NAMALWA (cell line): ENCODE measurements at regions not wholly inside any gene's neighbourhood (a gene's known extent, or its start where the extent isn't known, plus 50 kb on each side); places are given as distances from the start of the nearest gene placed in this dataset.

Experiments
- DNase-seq: peaks from one replicate; pipeline ENCODE4 v3.0.0-alpha.2; 2015; ENCODE audit warnings: low spot score

DNA sequence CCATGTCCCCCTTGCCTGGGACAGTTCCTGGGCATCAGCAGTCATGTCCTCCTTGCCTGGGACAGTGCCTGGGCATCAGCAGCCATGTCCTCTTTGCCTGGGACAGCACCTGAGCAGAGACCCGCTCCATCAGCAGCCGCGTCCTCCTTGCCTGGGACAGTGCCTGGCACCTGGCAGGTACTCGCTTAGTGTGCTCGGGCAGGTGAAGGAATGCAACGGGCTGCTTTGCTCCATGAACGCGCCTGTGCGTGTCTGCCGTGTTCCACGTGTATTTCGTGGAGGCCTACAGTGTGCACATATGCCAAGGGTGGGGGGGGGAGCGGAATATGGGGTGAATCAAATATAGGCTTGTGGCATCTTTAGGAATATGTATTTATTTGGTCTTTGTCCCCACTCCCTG is 1490.7 kb downstream of the TBC1D22A start:
- DNase-seq, result no peak

DNA sequence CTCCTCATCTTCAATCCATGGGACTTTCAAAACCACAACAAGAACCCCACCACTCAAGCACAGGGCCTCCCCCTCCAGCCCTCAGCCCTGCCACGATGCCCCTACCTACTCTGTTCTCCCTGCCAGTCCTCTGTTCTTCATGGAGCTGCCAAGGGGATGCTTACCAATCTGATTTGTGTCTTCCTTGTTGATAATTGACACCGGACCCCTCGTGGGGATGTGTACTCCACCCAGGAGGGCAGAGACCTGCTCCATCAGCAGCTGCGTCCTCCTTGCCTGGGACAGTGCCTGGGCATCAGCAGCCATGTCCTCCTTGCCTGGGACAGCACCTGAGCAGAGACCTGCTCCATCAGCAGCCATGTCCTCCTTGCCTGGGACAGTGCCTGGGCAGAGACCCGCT is 1489.2 kb downstream of the TBC1D22A start:
- DNase-seq, result no peak

DNA sequence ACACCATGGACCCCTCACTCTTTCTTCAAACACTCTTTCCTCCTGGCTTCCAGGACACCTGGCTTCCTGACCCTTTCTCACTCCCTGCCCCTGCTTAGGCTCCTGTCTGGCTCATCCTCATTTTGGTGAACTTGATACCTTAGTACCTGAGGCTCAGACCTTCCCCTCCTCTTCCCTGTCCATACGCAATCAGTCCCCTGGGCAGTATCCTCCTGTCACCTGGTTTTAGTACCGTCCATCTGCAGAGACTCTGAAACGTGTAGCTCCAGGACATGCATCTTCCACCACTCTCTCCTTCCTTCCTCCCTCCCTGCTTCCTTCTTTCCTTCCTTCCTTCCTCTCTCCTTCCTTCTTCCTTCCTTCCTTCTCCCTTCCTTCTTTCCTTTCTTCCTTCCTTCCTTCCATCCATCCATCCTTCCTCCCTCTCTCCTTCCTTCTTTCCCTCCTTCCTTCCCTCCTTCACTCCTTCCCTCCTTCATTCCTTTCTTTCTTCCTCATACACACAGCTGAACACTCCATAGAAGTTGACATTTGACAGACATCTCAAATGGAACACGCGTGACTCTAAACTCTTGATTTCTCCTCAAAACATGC is 1488.6 kb downstream of the TBC1D22A start:
- no peak for DNase-seq

DNA sequence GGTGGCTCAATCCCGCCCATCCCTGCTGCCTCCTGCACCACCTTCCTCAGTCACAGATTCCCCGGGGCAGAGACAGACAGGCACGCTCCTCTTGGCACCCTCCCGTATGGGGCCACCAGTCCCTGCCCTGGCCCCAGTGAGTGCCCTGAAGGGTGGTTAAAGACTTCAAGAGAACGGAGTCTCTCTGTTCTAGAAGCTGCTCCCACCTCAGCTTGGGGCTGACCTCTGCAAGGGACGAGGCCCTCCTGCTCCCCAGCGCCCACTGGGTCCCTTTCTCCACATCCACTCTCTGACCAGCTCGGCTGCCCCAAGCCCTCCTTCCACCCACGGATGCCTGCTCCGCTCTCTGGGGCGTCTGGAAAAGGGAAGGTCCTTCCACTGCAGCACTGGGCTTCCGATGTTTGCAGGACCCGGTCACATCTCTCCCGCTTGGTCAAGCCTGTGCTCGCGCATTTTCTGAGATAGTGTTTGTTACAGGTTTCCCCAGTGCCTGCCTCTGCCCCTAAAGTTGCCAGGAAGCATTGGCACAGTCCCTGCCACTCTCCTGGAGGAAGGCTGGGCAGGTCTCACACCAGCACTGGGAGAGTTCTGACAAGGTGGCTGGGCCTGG is 1487.9 kb downstream of the TBC1D22A start:
- DNase-seq, result no peak

DNA sequence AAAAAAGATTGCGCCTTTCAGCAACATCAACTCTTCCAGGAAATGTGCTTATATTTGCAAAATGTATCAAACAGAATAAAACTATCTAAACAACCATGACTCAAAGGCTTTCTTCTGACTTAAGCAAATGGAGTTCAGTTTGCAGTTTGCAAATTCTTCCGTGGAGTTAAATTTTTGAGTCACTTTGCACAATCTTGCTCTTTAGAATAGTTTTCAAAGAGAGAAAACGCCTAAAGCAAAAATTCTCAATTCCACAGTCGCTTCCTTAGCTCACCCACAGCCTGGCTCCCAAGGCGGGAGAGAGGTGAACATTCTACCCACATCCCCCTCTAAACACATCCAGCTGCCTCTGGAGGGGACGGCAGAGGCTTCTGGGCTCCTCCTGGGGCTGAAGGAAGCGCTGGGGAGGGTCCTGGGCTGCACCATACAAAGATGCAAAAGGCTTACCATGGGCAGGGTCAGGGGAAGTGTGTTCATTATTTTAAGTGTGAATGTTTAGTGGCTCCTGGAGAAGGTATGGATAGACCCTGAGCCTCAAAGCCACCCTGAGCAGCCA is 1487.3 kb downstream of the TBC1D22A start:
- DNase-seq, result no peak

DNA sequence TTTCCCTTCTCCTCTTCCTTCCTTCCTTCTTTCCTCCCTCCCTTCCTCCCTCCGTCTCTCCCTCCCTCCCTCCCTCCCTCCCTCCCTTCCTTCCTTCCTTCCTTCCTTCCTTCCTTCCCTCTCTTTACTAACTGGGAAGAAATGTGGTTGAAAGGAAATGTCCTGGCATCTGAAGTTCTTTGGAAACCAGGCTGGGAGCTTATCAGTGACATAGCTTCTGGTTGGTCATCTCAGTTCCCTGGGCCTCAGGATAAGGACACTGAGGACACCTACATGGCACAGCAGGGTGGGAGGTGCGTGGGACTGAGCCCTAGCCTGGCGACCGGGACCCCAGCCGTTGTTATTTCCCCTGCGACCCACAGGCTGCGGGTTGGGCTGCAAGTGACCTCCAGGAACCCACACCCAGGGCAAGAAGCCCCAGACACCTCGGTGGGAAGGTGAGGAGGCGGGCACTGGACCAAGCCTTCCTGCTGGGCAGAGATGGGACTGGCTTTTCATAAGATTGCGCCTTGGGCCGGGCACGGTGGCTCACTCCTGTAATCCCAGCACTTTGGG is 1486.5 kb downstream of the TBC1D22A start:
- no peak for DNase-seq

DNA sequence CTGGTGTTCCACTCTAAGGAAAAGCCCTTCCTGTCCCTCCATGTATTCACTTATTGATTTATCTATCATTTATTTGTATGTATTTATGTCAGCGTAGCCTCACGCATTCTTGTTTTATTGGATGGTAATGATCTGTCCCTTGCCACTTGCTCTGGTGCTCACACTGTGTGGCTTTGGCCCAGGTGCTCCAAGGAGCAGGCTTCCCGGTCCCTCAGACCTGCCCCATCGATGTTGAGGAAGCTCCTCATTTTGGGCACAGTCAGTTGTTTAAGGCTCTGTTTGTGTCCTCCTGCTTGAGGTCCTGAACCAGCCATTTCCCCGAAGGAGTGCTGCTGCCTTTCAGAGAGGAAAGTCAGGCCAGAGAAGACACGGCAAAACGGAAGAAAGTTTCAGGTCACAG is 1485.4 kb downstream of the TBC1D22A start:
- no peak for DNase-seq

DNA sequence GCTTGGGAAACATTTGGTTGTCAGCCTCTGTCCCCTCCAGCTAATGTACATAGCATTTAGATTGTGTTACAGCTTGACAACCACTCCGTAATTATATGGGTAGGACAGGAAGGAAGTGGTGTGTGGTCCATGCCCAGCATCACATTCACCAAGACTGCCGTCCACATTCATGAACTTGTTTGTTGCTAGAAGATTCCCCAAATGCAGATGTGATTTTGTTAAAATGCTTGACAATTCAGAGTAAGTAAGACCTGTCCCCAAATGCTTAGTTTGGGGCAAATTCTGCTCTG is 1482.7 kb downstream of the TBC1D22A start:
- DNase-seq, result no peak

DNA sequence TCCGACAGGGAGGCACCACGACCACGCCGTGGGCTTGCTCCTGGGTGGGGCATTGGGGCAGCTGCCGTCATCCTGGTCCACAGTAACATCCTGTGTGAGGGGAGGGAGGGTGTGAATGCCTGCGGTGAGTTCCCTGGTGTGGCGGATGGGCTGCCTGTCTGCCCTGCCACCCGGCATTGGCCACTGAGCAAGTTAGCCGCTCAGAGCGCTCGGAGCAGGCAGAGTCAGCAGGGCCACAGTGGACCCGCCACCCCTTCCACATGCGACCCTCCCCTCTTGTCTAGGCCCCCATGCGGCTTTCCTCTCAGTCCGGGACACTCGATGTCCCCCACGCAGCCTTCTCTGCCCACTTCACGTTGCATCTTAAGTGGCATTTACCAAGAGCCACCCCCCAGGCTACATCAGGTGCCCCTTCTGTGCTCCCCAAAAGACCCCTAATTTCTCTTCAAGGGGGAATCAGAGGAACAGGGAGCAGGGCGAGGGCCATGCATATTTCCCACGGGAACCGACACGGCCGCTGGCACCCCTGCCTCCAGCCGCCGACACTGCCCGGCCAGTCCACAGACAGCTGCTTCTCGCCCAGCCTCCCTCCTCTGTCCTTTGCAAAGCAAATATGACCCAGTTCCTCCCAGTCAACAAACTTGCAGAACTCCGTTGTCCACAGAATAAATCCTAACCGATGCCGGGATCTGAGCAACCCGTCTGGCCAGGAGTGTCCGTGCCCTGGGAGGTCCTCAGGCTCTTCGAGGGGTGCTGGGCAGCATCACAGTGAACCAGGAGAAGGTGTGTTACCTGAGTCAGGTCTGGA is 1482.1 kb downstream of the TBC1D22A start:
- DNase-seq, result no peak

DNA sequence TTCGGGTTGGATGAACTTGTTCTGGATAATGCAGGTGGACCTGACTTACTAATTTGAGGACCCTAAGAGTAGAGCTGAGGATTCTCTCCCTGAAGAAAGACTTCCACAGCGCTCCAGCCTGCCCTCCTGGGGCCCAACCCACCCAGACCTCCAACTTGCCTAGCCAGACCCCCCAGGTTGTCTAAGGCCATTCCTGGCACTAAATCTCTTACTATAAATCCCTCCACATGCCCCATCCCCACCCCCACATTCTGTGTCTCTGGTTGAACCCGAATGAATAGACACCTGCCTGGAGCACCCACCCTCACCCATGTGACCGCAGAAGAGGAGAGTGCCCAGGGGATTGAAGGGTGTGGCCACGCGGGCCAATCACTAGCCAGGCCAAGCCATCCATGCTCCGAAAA is 1480.0 kb downstream of the TBC1D22A start:
- DNase-seq, result no peak

DNA sequence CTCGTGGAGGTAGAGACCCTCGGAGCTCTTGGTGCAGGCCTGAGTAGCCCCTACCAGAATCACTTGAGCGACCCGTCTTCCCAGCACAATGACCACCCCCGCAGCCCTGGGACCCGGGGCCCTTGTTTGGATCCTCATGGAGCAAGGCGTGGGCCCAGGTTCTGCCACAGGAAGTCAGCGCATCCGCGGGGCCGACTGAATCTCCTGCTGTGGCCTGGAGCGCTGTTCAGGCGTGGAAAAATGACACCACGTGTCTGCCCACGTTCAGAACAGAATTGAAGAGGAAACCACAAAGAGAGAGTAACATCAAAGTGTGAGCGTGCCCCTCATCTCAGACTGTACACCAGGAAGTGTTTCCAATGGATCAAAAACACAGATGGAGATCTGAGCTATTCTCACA is 1479.2 kb downstream of the TBC1D22A start:
- DNase-seq, result no peak

DNA sequence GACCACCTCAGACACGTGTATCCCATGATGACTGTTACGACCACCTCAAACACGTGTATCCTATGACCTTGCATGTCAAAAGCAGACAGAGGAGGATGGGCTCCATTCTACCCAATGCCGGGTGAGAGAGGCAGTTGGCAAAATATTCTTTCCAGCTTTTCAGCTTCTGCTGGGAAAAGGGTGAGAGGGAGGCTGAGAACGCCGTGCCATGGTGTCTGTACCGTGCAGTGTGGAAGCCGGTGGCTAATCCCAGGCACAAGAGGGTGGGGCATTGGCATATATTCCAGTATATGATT is 1478.4 kb downstream of the TBC1D22A start:
- no peak for DNase-seq

DNA sequence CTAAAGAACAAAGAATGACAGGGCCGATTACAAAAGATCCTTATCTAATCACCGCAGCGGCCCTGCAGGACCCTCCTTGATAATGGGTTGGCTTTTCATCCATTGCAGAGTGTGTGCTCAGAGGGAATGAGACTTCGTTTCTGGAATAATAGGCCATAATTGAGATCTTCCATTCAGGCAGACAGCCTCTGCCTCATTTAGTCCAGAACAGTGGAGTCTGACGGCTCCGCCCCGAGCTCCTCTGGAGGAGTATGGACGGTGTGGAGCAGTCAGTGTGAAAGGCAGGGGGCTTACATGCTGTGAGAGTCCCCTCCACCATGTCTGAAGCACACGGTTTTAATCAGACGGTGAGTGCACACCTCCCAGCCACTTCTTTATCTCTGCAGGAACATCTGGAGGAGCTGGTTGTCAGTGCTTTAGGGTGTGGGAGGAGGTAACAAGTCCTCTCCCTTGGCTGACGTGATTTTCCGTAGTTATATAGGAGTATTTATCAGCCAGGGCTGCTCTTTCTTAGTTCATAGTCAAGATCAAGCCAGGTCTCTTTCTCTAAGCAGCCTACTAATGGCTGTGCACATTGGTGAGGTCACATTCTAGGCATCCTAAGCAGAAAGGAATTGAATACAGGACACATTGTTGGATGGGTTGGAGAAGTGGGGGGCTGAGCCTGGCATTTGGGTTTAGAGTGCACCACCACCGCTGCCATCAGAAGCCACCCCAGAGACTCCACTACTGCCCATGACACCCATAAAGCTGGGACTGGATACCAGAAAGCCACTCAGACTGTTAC is 1477.9 kb downstream of the TBC1D22A start:
- no peak for DNase-seq

DNA sequence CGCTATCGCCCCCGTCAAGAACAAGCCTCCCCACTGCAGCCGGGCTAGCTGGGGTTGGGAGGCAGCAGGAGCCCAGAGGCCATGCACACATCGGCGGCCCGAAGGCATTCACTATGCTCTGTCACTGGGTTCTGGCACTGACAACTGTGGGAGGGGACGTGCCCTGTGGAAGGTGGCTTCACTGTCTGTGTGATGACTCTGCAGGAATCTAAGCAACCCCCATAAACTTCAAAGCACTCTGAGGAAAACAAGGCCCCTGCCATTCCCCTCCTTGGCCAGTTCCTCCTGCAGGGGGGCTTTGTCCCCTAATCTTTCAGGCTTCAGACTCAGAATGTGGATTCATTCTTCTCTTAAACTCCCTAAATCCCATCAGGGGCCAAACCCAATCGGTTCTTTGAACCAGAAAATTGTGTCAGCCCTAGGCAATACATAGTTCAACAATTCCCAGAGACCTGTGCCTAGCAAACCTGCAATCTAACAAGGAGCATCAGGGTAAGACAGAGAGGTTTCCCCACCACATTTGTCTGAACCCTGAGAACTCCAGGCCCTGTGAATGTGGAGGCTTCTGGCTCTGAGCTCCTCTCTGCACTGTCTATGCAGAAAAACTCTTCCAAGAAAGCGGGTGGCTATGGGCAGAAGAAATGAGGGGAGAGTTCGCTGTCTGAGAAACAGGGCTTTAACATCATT is 1477.2 kb downstream of the TBC1D22A start:
- no peak for DNase-seq

DNA sequence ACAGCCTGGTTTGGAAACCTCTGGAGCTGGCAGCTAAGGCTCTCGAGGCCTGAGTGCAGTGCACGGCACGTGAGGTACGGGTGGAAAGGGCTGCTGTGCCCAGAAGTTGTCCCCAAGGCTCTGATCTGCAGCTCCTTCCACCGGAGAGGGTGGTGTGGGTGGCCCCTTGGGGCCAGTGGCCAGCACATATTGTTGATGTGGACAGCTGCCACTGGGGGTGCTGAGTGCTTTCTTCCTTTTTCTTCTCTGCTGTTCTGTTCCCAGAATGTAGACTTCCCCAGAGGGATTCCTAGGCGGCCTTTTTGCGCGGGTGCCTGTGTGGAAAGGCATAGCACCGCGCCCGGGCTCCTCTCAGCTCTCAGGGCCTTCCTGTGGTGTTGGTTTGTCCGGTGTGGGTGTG is 1476.5 kb downstream of the TBC1D22A start:
- no peak for DNase-seq

DNA sequence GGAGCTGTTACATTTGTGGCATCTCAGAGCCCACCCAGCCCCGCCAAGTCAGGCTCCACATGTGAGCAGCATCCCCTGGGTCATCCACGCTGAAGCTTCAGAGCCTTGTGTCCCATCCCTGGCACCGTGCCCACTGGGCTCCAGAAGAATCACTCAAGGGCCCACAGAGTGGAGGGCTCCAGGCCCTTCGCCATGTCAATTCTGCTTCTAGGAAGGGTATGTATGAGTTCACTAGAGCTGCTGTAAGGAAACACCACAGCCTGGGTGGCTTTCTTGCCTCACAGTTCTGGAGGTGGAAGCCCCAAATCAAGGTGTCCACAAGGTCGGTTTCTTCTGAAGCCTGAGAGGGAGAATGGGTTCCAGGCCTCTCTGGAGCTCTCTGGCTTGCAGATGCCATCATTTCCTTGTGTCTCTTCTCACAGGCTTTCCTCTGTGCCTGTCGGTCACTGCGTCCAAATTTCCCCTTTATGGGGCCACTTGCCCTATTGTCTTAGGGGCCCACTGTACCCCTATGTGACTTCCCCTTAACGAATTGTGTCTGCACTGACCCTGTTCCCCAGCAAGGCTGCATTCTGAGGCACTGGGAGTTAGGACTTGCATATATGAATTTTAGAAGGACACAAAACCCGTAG is 1476.0 kb downstream of the TBC1D22A start:
- no peak for DNase-seq

DNA sequence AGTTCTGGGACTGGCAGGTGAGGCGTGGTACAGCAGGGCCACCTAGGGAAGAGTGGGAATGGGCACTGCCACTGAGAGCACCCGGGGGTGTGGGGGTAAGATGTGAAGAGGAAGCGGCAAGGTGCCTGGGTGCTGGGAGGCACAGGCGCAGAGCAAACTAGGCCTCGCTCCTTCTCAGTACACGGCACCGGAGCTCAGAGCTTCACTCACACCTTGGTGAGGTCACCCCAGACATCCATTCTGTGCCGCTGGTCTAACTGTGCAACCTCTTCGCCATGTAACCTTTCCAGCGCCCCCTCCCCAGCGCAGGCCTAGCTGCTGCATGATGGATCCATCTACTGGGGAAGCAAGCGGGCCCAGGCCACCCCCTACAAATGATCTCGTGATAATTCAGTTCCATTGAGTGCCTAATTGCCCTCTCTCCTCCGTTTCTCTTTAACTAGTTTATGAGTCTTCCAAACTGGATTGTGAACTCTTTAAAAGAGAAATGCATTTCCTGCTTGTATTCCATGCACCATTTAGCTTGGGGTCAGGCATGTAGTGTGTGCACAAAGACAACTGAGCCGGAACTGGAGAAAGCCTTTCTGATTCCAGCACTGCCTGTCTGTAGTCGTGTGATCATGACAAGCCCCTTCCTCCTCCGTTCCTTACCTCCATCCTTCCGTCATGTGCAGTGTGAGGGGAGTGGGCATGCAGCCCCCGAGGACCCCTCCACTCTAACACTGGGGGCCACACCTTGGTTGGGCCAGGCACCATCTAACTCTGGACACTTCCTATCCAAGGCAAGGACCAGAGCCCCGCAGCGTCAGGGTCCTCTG is 1475.2 kb downstream of the TBC1D22A start:
- DNase-seq, result no peak

DNA sequence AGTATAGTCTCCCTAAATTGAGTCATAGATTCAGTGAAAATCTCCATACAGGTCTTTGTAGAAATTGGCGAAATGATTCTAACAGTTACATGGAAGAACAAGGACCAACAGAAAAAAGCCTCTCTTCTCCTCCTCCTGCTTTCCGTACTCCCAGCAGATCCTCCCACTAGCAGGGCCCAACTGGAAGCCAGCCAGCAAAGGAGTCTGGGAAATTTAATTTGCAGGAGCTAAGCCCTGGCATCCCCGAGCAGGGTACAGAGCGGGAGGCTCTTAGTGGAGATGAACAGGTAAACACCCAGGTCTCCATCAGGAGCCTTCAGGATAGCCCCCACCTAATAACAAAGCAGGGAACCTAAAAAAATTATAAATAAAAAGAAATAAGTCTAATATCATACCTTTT is 1473.8 kb downstream of the TBC1D22A start:
- DNase-seq, result no peak

DNA sequence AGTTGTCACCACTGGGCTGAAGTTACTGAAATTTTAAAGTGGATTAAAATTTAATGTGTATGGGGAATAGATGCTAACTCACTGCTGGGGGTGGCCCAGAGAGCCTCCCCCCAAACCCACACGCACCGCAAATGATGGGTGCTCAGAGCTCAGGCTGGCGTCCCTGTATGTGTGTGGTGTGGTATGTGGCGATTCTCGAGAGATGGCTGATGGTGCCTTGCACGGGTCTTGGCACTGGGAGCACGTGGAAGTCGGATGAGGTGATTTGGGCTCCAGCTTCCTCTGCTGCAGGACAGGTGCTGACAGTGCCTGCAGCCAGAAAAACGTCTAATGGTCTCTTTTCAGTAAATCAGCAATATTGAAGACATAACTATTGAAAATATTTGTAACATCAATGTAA is 1473.3 kb downstream of the TBC1D22A start:
- DNase-seq, result no peak

DNA sequence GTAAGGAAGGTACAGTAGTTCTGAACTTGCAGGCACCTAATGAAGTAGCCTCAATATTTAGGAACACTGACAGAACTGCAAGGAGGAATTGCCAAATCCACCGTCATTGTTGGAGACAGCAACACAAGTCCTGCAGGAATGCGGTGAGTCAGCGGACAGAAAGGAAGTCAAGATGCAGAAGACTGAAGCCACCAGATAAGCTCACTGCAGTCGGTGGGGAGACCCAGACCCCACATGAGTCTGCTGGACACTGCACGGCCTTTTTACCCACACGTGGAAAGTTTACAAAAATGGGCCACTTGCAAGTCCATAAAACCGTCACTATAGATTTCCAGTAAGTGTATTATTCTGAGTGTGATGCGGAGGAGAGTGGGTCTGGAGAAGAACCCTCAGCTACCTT is 1471.6 kb downstream of the TBC1D22A start:
- DNase-seq, result no peak

DNA sequence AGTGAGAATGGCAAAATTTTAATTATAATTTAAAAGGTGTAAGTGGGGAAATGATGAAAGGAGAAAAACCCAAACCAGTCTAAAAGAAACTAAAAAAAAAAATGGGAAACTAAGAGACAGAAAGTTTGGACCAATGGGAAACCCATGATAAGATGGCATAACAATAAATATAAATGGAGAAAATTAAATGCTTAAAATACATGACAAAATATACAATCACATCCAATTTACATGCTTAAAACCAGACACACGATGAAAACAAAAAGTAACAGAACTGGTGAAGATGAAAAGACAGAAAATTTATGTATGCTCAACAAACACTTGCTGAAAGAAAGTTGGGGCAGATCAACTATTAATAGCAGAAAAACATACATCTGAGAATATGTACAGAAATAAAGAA is 1471.1 kb downstream of the TBC1D22A start:
- no peak for DNase-seq
